Endodermal cell (in vitro differentiated cells): ENCODE measurements at regions not wholly inside any gene's neighbourhood (a gene's known extent, or its start where the extent isn't known, plus 50 kb on each side); places are given as distances from the start of the nearest gene placed in this dataset.

Source experiments
- DNase-seq: peaks from one replicate; pipeline ENCODE4 v3.0.0-alpha.2; 2017
- H3K27ac ChIP-seq: 2 replicates; pipeline ENCODE4 v1.5.1; 2013; ENCODE audit warnings: mild to moderate bottlenecking, low read depth, low read length, moderate library complexity
- H3K27me3 ChIP-seq: 2 replicates; pipeline ENCODE4 v1.6.1; 2013; ENCODE audit warnings: mild to moderate bottlenecking, low read length, moderate library complexity; ENCODE audit not compliant: insufficient read depth, control insufficient read depth, poor library complexity, severe bottlenecking
- H3K36me3 ChIP-seq: 2 replicates; pipeline ENCODE4 v1.7.0; 2013; ENCODE audit warnings: mild to moderate bottlenecking, low read length, moderate library complexity; ENCODE audit not compliant: control insufficient read depth, insufficient read depth
- H3K4me1 ChIP-seq: one replicate; pipeline ENCODE4 v1.7.0; 2013; ENCODE audit warnings: low read length; ENCODE audit not compliant: control insufficient read depth, insufficient read depth
- H3K4me3 ChIP-seq: 2 replicates; pipeline ENCODE4 v1.5.1; 2013; ENCODE audit warnings: mild to moderate bottlenecking, low read length, moderate library complexity
- H3K9ac ChIP-seq: 2 replicates; pipeline ENCODE4 v1.6.1; 2013; ENCODE audit warnings: mild to moderate bottlenecking, low read length, moderate library complexity; ENCODE audit not compliant: poor library complexity, severe bottlenecking; ENCODE audit errors: extremely low read depth
- H3K9me3 ChIP-seq: 2 replicates; pipeline ENCODE4 v1.6.1; 2013; ENCODE audit warnings: mild to moderate bottlenecking, low read length, moderate library complexity; ENCODE audit not compliant: control insufficient read depth
- H3K27ac Mint-ChIP-seq: 2 replicates; pipeline ENCODE4 v1.8.0; 2020; ENCODE audit warnings: mixed read lengths
- H3K27me3 Mint-ChIP-seq: 2 replicates; pipeline ENCODE4 v1.8.0; 2021; ENCODE audit warnings: mild to moderate bottlenecking, mixed read lengths; ENCODE audit not compliant: insufficient read depth
- H3K36me3 Mint-ChIP-seq: 2 replicates; pipeline ENCODE4 v1.8.0; 2020; ENCODE audit warnings: low read depth, mixed read lengths
- H3K4me1 Mint-ChIP-seq: 2 replicates; pipeline ENCODE4 v1.8.0; 2020; ENCODE audit warnings: mixed read lengths
- H3K4me3 Mint-ChIP-seq: 2 replicates; pipeline ENCODE4 v1.8.0; 2020; ENCODE audit warnings: mild to moderate bottlenecking, moderate library complexity, mixed read lengths
- H3K9me3 Mint-ChIP-seq: 2 replicates; pipeline ENCODE4 v1.8.0; 2020; ENCODE audit warnings: mild to moderate bottlenecking, mixed read lengths
- CTCF ChIP-seq: fragments of 200-600 bp; sonication (generic); conservative IDR thresholded peaks from 2 replicates; pipeline ENCODE4 v1.5.0; 2021; ENCODE audit warnings: antibody characterized with exemption, mild to moderate bottlenecking
- WGBS, 2 experiments: methylation state at CpG; one replicate each; pipeline versions ENCODE4 v1.1.5 to v1.1.7; 2013; ENCODE audit warnings: missing lambda C conversion rate in 2 of 2, mixed read lengths in 1 of 2; ENCODE audit not compliant: insufficient coverage in 1 of 2, insufficient read length in 1 of 2; 5-methylcytosine and 5-hydroxymethylcytosine counted together

- H3K36me3 Mint-ChIP-seq, result no peaks in the 10 kb centered on the region
- no peaks in the 10 kb centered on the region for H3K4me1 Mint-ChIP-seq
- H3K9me3 Mint-ChIP-seq, result peaks cover 5% of the 10 kb centered on the region
- TF ChIP-seq CTCF, result peak; percentile 63
- H3K27me3 Mint-ChIP-seq, result peaks cover 1% of the 10 kb centered on the region
- Histone ChIP-seq H3K27me3 (no peaks in the 10 kb centered on the region), H3K9me3 (peaks cover 6% of the 10 kb centered on the region), H3K27ac (no peak overlapping the region), H3K9ac (no peak overlapping the region), H3K4me3 (no peak overlapping the region), H3K36me3 (no peaks in the 10 kb centered on the region), H3K4me1 (no peaks in the 10 kb centered on the region)
- DNase-seq, result peak; percentile 70
- H3K4me3 Mint-ChIP-seq, result no peak overlapping the region
- 84 to 100% methylated on average over 1 to 3 of the region's 3 CpGs for WGBS, 2 experiments
- H3K27ac Mint-ChIP-seq, result no peak overlapping the region
These were observed 310.3 kb upstream of the DLGAP1 start for GRCh38 chr18:4765401-4765800.

GRCh38 chr18:4762330-4762729, 307.2 kb upstream of the DLGAP1 start:
- Histone ChIP-seq H3K4me1 (no peaks in the 10 kb centered on the region), H3K27me3 (no peaks in the 10 kb centered on the region), H3K27ac (no peak overlapping the region), H3K9me3 (peaks cover 6% of the 10 kb centered on the region), H3K9ac (no peak overlapping the region), H3K36me3 (no peaks in the 10 kb centered on the region), H3K4me3 (no peak overlapping the region)
- DNase-seq, result no peak
- Mint-ChIP-seq H3K4me1 (no peaks in the 10 kb centered on the region), H3K36me3 (no peaks in the 10 kb centered on the region), H3K9me3 (peaks cover 3% of the 10 kb centered on the region), H3K27me3 (peaks cover 1% of the 10 kb centered on the region), H3K27ac (no peak overlapping the region), H3K4me3 (no peak overlapping the region)
- TF ChIP-seq CTCF, result no peak
- WGBS, 2 experiments, result 75 to 90% methylated on average over 3 of the region's 3 CpGs

- no peaks in the 10 kb centered on the region for H3K36me3 ChIP-seq
- no peak overlapping the region for H3K9ac ChIP-seq
- no peaks in the 10 kb centered on the region for H3K4me1 ChIP-seq
- no peaks in the 10 kb centered on the region for H3K9me3 ChIP-seq
- H3K36me3 Mint-ChIP-seq, result no peaks in the 10 kb centered on the region
- DNase-seq, result no peak
- no peak overlapping the region for H3K4me3 ChIP-seq
- no peak overlapping the region for H3K27ac ChIP-seq
- TF ChIP-seq CTCF, result no peak
- H3K4me1 Mint-ChIP-seq, result no peaks in the 10 kb centered on the region
- WGBS, 2 experiments, result 83 to 86% methylated on average over 3 to 4 of the region's 4 CpGs
- H3K4me3 Mint-ChIP-seq, result no peak overlapping the region
- H3K27me3 Mint-ChIP-seq, result peaks cover 1% of the 10 kb centered on the region
- H3K27ac Mint-ChIP-seq, result no peak overlapping the region
- no peaks in the 10 kb centered on the region for H3K27me3 ChIP-seq
- H3K9me3 Mint-ChIP-seq, result no peaks in the 10 kb centered on the region
These were observed 303.9 kb upstream of the DLGAP1 start for GRCh38 chr18:4758980-4759379.
